WTC11 (cell line): ENCODE measurements at regions not wholly inside any gene's neighbourhood (a gene's known extent, or its start where the extent isn't known, plus 50 kb on each side); places are given as distances from the start of the nearest gene placed in this dataset.

Experiments used
- ATAC-seq: fragments of 200-7000 bp; cut with Tn5 transposase; 2 replicates; pipeline ENCODE4 v1.10.0; 2021; ENCODE audit warnings: mild to moderate bottlenecking, moderate library complexity
- CTCF ChIA-PET: fragments of 300-600 bp; sonication (Branson Sonifier 250); formaldehyde crosslinking; loops from one replicate; lab custom pipeline; 2021; ENCODE audit warnings: antibody characterized with exemption; lab: Charles Lee
- POLR2A ChIA-PET: fragments of 350-600 bp; sonication (Branson Sonifier 250); formaldehyde crosslinking; loops from one replicate; lab custom pipeline; 2021; ENCODE audit warnings: antibody characterized with exemption; lab: Charles Lee
- DNase-seq: peaks from one replicate; pipeline ENCODE4 v3.0.0; 2021; ENCODE audit warnings: low spot score
- H3K27ac Mint-ChIP-seq: 2 replicates; pipeline ENCODE4 v1.8.0; 2021; ENCODE audit warnings: mixed read lengths
- H3K27me3 Mint-ChIP-seq: 2 replicates; pipeline ENCODE4 v1.8.0; 2021; ENCODE audit warnings: low read depth, mild to moderate bottlenecking, moderate library complexity, mixed read lengths
- H3K36me3 Mint-ChIP-seq: 2 replicates; pipeline ENCODE4 v1.8.0; 2021; ENCODE audit warnings: mixed read lengths
- H3K4me1 Mint-ChIP-seq: 2 replicates; pipeline ENCODE4 v1.8.0; 2022; ENCODE audit warnings: mixed read lengths
- H3K4me3 Mint-ChIP-seq: 2 replicates; pipeline ENCODE4 v1.8.0; 2021; ENCODE audit warnings: mild to moderate bottlenecking, moderate library complexity, mixed read lengths
- H3K9me3 Mint-ChIP-seq: 2 replicates; pipeline ENCODE4 v1.8.0; 2021; ENCODE audit warnings: mixed read lengths
- CBFB ChIP-seq: sonication (generic); formaldehyde crosslinking; IDR thresholded peaks from 2 replicates; pipeline ENCODE4 v1.8.1; 2022; ENCODE audit warnings: mild to moderate bottlenecking, low read depth, missing genetic modification reagents
- CREB1 ChIP-seq: sonication (generic); formaldehyde crosslinking; IDR thresholded peaks from 2 replicates; pipeline ENCODE4 v1.8.0; 2023; ENCODE audit warnings: mild to moderate bottlenecking, missing genetic modification reagents
- ESRRA ChIP-seq: sonication (generic); formaldehyde crosslinking; IDR thresholded peaks from 2 replicates; pipeline ENCODE4 v1.8.1; 2022; ENCODE audit warnings: mild to moderate bottlenecking, missing genetic modification reagents, borderline replicate concordance
- GTF2I ChIP-seq: fragments of 250-450 bp; sonication (Bioruptor Pico); conservative IDR thresholded peaks from 2 replicates; pipeline ENCODE4 v1.4.0; 2021; ENCODE audit warnings: mild to moderate bottlenecking
- HMGA2 ChIP-seq: fragments of 250-450 bp; sonication (Bioruptor Pico); IDR thresholded peaks from 2 replicates; pipeline ENCODE4 v1.4.0; 2021; ENCODE audit warnings: mild to moderate bottlenecking, moderate library complexity
- HMGXB4 ChIP-seq: sonication (generic); formaldehyde crosslinking; IDR thresholded peaks from 2 replicates; pipeline ENCODE4 v1.8.1; 2023; ENCODE audit warnings: mild to moderate bottlenecking, moderate library complexity, missing genetic modification reagents
- NR1H2 ChIP-seq: sonication (generic); formaldehyde crosslinking; IDR thresholded peaks from 2 replicates; pipeline ENCODE4 v1.9.0; 2021; ENCODE audit warnings: mild to moderate bottlenecking, moderate library complexity, missing genetic modification reagents
- ZNF263 ChIP-seq: sonication (generic); formaldehyde crosslinking; IDR thresholded peaks from 2 replicates; pipeline ENCODE4 v1.8.1; 2022; ENCODE audit warnings: low read depth, mild to moderate bottlenecking, moderate library complexity, missing genetic modification reagents
- ZNF317 ChIP-seq: sonication (generic); formaldehyde crosslinking; IDR thresholded peaks from 2 replicates; pipeline ENCODE4 v1.8.1; 2023; ENCODE audit warnings: low read depth, mild to moderate bottlenecking, moderate library complexity, missing genetic modification reagents, borderline replicate concordance
- ZNF425 ChIP-seq: fragments of 250-450 bp; sonication (Bioruptor Pico); conservative IDR thresholded peaks from 2 replicates; pipeline ENCODE4 v1.9.0; 2021; ENCODE audit warnings: mild to moderate bottlenecking
- TF ChIP-seq, protein P1 (sequence below): sonication (generic); formaldehyde crosslinking; IDR thresholded peaks from 2 replicates; pipeline ENCODE4 v1.8.0; 2023; ENCODE audit warnings: missing genetic modification reagents, mild to moderate bottlenecking, borderline replicate concordance
- TF ChIP-seq, protein P2 (sequence below): sonication (generic); formaldehyde crosslinking; conservative IDR thresholded peaks from 2 replicates; pipeline ENCODE4 v1.8.1; 2022; ENCODE audit warnings: mild to moderate bottlenecking, missing genetic modification reagents
- TF ChIP-seq, protein P3 (sequence below): sonication (generic); formaldehyde crosslinking; IDR thresholded peaks from 2 replicates; pipeline ENCODE4 v1.8.0; 2022; ENCODE audit warnings: missing genetic modification reagents
- TF ChIP-seq, protein P4 (sequence below): sonication (generic); formaldehyde crosslinking; IDR thresholded peaks from 2 replicates; pipeline ENCODE4 v1.8.1; 2023; ENCODE audit warnings: mild to moderate bottlenecking, missing genetic modification reagents
- TF ChIP-seq, protein P5 (sequence below): sonication (generic); formaldehyde crosslinking; IDR thresholded peaks from 2 replicates; pipeline ENCODE4 v1.8.0; 2023; ENCODE audit warnings: mild to moderate bottlenecking, missing genetic modification reagents
- TF ChIP-seq, protein P6 (sequence below): sonication (generic); formaldehyde crosslinking; IDR thresholded peaks from 2 replicates; pipeline ENCODE4 v1.8.0; 2022; ENCODE audit warnings: mild to moderate bottlenecking, missing genetic modification reagents

DNA sequence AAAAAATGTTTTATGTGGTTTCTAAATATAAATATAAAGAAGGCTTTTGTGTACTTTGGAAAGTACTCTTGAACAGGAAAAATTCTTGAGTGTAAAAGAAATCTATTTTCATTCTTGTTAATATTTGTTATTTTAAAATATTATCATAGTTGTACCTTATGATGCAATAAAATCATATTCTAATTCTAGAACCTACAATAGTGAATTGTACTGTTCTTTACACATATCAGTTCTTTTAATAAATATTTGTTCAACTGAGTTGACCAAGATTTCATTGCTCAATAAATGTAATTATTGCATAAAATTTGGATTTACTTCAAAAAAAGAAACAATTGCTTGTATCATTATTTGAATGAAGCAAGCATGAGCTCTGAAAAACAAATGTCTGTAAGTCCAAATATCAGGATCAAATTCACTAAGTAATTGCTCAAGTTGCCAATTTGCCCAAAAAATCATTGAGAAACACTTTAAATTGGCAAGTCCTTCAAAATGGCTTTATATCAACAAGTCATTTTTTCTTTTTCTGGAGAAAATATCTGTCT lies 191.6 kb upstream of the SLC16A7 start:
- ChIA-PET CTCF (interaction anchor here (0.6 to 1.4 kb wide), 15 partner anchors 11 to 439 kb away, joined by 3 to 6 read pairs (median 3); partner anchors contain the start of gene SLC16A7), POLR2A (no interaction called here)
- Mint-ChIP-seq H3K27me3 (no peaks in the 10 kb centered on the region), H3K36me3 (peaks cover 8% of the 10 kb centered on the region), H3K4me1 (peaks cover 5% of the 10 kb centered on the region)
- TF ChIP-seq CBFB (CRISPR knock-in tag) (no peak), ESRRA (CRISPR knock-in tag) (no peak), CREB1 (CRISPR knock-in tag) (no peak), ZNF425 (CRISPR knock-in tag) (no peak), NR1H2 (no peak), GTF2I (CRISPR knock-in tag) (no peak), HMGA2 (CRISPR knock-in tag) (no peak), HMGXB4 (CRISPR knock-in tag) (no peak), ZNF263 (CRISPR knock-in tag) (no peak), ZNF317 (CRISPR knock-in tag) (no peak)
- TF ChIP-seq, protein P1, sequence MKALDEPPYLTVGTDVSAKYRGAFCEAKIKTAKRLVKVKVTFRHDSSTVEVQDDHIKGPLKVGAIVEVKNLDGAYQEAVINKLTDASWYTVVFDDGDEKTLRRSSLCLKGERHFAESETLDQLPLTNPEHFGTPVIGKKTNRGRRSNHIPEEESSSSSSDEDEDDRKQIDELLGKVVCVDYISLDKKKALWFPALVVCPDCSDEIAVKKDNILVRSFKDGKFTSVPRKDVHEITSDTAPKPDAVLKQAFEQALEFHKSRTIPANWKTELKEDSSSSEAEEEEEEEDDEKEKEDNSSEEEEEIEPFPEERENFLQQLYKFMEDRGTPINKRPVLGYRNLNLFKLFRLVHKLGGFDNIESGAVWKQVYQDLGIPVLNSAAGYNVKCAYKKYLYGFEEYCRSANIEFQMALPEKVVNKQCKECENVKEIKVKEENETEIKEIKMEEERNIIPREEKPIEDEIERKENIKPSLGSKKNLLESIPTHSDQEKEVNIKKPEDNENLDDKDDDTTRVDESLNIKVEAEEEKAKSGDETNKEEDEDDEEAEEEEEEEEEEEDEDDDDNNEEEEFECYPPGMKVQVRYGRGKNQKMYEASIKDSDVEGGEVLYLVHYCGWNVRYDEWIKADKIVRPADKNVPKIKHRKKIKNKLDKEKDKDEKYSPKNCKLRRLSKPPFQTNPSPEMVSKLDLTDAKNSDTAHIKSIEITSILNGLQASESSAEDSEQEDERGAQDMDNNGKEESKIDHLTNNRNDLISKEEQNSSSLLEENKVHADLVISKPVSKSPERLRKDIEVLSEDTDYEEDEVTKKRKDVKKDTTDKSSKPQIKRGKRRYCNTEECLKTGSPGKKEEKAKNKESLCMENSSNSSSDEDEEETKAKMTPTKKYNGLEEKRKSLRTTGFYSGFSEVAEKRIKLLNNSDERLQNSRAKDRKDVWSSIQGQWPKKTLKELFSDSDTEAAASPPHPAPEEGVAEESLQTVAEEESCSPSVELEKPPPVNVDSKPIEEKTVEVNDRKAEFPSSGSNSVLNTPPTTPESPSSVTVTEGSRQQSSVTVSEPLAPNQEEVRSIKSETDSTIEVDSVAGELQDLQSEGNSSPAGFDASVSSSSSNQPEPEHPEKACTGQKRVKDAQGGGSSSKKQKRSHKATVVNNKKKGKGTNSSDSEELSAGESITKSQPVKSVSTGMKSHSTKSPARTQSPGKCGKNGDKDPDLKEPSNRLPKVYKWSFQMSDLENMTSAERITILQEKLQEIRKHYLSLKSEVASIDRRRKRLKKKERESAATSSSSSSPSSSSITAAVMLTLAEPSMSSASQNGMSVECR (CRISPR knock-in tag), result no peak
- TF ChIP-seq, protein P2, sequence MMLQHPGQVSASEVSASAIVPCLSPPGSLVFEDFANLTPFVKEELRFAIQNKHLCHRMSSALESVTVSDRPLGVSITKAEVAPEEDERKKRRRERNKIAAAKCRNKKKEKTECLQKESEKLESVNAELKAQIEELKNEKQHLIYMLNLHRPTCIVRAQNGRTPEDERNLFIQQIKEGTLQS (CRISPR knock-in tag), result no peak
- TF ChIP-seq, protein P3, sequence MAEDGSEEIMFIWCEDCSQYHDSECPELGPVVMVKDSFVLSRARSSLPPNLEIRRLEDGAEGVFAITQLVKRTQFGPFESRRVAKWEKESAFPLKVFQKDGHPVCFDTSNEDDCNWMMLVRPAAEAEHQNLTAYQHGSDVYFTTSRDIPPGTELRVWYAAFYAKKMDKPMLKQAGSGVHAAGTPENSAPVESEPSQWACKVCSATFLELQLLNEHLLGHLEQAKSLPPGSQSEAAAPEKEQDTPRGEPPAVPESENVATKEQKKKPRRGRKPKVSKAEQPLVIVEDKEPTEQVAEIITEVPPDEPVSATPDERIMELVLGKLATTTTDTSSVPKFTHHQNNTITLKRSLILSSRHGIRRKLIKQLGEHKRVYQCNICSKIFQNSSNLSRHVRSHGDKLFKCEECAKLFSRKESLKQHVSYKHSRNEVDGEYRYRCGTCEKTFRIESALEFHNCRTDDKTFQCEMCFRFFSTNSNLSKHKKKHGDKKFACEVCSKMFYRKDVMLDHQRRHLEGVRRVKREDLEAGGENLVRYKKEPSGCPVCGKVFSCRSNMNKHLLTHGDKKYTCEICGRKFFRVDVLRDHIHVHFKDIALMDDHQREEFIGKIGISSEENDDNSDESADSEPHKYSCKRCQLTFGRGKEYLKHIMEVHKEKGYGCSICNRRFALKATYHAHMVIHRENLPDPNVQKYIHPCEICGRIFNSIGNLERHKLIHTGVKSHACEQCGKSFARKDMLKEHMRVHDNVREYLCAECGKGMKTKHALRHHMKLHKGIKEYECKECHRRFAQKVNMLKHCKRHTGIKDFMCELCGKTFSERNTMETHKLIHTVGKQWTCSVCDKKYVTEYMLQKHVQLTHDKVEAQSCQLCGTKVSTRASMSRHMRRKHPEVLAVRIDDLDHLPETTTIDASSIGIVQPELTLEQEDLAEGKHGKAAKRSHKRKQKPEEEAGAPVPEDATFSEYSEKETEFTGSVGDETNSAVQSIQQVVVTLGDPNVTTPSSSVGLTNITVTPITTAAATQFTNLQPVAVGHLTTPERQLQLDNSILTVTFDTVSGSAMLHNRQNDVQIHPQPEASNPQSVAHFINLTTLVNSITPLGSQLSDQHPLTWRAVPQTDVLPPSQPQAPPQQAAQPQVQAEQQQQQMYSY (CRISPR knock-in tag), result no peak
- TF ChIP-seq, protein P4, sequence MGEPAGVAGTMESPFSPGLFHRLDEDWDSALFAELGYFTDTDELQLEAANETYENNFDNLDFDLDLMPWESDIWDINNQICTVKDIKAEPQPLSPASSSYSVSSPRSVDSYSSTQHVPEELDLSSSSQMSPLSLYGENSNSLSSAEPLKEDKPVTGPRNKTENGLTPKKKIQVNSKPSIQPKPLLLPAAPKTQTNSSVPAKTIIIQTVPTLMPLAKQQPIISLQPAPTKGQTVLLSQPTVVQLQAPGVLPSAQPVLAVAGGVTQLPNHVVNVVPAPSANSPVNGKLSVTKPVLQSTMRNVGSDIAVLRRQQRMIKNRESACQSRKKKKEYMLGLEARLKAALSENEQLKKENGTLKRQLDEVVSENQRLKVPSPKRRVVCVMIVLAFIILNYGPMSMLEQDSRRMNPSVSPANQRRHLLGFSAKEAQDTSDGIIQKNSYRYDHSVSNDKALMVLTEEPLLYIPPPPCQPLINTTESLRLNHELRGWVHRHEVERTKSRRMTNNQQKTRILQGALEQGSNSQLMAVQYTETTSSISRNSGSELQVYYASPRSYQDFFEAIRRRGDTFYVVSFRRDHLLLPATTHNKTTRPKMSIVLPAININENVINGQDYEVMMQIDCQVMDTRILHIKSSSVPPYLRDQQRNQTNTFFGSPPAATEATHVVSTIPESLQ (CRISPR knock-in tag), result no peak
- TF ChIP-seq, protein P5, sequence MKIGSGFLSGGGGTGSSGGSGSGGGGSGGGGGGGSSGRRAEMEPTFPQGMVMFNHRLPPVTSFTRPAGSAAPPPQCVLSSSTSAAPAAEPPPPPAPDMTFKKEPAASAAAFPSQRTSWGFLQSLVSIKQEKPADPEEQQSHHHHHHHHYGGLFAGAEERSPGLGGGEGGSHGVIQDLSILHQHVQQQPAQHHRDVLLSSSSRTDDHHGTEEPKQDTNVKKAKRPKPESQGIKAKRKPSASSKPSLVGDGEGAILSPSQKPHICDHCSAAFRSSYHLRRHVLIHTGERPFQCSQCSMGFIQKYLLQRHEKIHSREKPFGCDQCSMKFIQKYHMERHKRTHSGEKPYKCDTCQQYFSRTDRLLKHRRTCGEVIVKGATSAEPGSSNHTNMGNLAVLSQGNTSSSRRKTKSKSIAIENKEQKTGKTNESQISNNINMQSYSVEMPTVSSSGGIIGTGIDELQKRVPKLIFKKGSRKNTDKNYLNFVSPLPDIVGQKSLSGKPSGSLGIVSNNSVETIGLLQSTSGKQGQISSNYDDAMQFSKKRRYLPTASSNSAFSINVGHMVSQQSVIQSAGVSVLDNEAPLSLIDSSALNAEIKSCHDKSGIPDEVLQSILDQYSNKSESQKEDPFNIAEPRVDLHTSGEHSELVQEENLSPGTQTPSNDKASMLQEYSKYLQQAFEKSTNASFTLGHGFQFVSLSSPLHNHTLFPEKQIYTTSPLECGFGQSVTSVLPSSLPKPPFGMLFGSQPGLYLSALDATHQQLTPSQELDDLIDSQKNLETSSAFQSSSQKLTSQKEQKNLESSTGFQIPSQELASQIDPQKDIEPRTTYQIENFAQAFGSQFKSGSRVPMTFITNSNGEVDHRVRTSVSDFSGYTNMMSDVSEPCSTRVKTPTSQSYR (CRISPR knock-in tag), result no peak
- TF ChIP-seq, protein P6, sequence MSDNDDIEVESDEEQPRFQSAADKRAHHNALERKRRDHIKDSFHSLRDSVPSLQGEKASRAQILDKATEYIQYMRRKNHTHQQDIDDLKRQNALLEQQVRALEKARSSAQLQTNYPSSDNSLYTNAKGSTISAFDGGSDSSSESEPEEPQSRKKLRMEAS (CRISPR knock-in tag), result no peak
- TF ChIP-seq, all 79 proteins: peak for 0
- DNase-seq (no peak), ATAC-seq (no peak)
- Mint-ChIP-seq H3K27ac (no peak overlapping the region), H3K9me3 (peaks cover 12% of the 10 kb centered on the region), H3K4me3 (no peak overlapping the region)
